ENCODE measurements at regions not wholly inside any gene's neighbourhood (a gene's known extent, or its start where the extent isn't known, plus 50 kb on each side); places are given as distances from the start of the nearest gene placed in this dataset.

GRCh38 chr4:180710628-180711337, 1532.4 kb upstream of the TENM3 start:
- FAIRE-seq, result no peak

- no peak for FAIRE-seq
These were observed 1525.7 kb upstream of the TENM3 start for GRCh38 chr4:180717451-180718033.

- no peak for FAIRE-seq
These were observed 1521.8 kb upstream of the TENM3 start for GRCh38 chr4:180721356-180721755.

- no peak for FAIRE-seq
These were observed 1516.6 kb upstream of the TENM3 start for GRCh38 chr4:180726611-180727010.

GRCh38 chr4:180727478-180727877, 1515.7 kb upstream of the TENM3 start:
- FAIRE-seq, result no peak

- no peak for FAIRE-seq
These were observed 1508.3 kb upstream of the TENM3 start for GRCh38 chr4:180734753-180735432.

- FAIRE-seq, result no peak
These were observed 1501.5 kb upstream of the TENM3 start for GRCh38 chr4:180741703-180742102.

- no peak for FAIRE-seq
These were observed 1498.2 kb upstream of the TENM3 start for GRCh38 chr4:180745019-180745418.

GRCh38 chr4:180751009-180751408, 1492.2 kb upstream of the TENM3 start:
- FAIRE-seq, result no peak

- no peak for FAIRE-seq
These were observed 1485.3 kb upstream of the TENM3 start for GRCh38 chr4:180757927-180758326.

- no peak for FAIRE-seq
These were observed 1477.2 kb upstream of the TENM3 start for GRCh38 chr4:180766045-180766444.

GRCh38 chr4:180766944-180767729, 1476.1 kb upstream of the TENM3 start:
- no peak for FAIRE-seq

GRCh38 chr4:180768610-180769009, 1474.6 kb upstream of the TENM3 start:
- no peak for FAIRE-seq

- no peak for FAIRE-seq
These were observed 1473.4 kb upstream of the TENM3 start for GRCh38 chr4:180769791-180770190.

- FAIRE-seq, result no peak
These were observed 1472.9 kb upstream of the TENM3 start for GRCh38 chr4:180770265-180770664.

GRCh38 chr4:180784940-180785339, 1458.3 kb upstream of the TENM3 start:
- FAIRE-seq, result no peak

- no peak for FAIRE-seq
These were observed 1454.5 kb upstream of the TENM3 start for GRCh38 chr4:180788729-180789128.

GRCh38 chr4:180789929-180790328, 1453.3 kb upstream of the TENM3 start:
- no peak for FAIRE-seq

- FAIRE-seq, result no peak
These were observed 1452.7 kb upstream of the TENM3 start for GRCh38 chr4:180790471-180790870.

- no peak for FAIRE-seq
These were observed 1450.7 kb upstream of the TENM3 start for GRCh38 chr4:180792541-180792940.

GRCh38 chr4:180794333-180794732, 1448.9 kb upstream of the TENM3 start:
- FAIRE-seq, result no peak

- no peak for FAIRE-seq
These were observed 1445.1 kb upstream of the TENM3 start for GRCh38 chr4:180798036-180798577.

- FAIRE-seq, result no peak
These were observed 1443.4 kb upstream of the TENM3 start for GRCh38 chr4:180799798-180800197.

Data from G401.6 (cell line).